ENCODE measurements at regions not wholly inside any gene's neighbourhood (a gene's known extent, or its start where the extent isn't known, plus 50 kb on each side); places are given as distances from the start of the nearest gene placed in this dataset.
A peak's percentile ranks its signal among the peaks of the same experiment; 100 is the strongest.

DNA sequence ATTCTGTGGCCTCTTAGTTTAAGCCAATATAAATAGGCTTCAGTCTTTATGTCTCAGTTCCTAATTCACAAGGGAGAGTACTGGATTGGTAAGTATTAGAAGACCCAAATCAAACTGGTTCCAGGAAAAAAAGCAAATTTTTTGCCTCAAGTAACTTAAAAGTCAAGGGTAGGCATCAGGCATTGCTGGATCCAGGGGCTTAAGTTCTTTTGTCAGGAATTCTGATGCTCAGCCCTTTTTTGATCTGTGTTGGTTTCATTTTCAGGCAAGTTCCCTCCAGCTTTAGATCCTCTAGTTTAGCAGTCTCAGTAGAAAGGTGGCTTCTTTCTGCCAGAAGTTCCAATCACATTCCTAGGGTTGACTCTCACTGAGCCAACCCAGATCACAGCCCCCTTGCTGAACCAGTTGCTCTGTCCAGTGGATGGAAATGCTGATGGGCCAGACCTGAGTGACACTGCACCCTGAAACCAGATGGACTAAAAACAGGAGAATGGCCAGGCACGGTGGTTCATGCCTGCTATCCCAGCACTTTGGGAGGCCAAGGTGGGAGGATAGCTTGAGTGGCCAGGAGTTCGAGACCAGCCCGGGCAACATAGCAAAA, 253.5 kb downstream of the SHQ1 start:
- TF ChIP-seq EZH2 (IDR thresholded peaks at IDR 0.05; ENCODE audit: low read depth) (no peak), CTCF (conservative IDR thresholded peaks at IDR 0.05) (no peak)
- H3K79me2 ChIP-seq (ENCODE audit: low read depth): no peaks in the 10 kb centered on the region
- H4K20me1 ChIP-seq (ENCODE audit: insufficient read depth): no peaks in the 10 kb centered on the region
- no peaks in the 10 kb centered on the region for H3K36me3 ChIP-seq (ENCODE audit: low read depth)
- H3K4me2 ChIP-seq: no peak overlapping the region
- H3K27ac ChIP-seq: no peak overlapping the region
- H2AFZ ChIP-seq: no peak overlapping the region
- no peaks in the 10 kb centered on the region for H3K9me2 ChIP-seq (ENCODE audit: insufficient read depth)
- ChIA-PET POLR2A (ENCODE audit: unreplicated experiment) (no interaction called here), CTCF (no interaction called here)
- no peak for DNase-seq
- peaks cover 18% of the 10 kb centered on the region for H3K4me1 ChIP-seq (replicated peaks; ENCODE audit: insufficient read depth)
- peaks cover 13% of the 10 kb centered on the region; the same call in 1 of the 2 replicates for H3F3A ChIP-seq (ENCODE audit: insufficient read depth, low read depth)
- BruUV-seq (replicated peaks): no TSS peak
- intact Hi-C loops (cut with micrococcal nuclease; ENCODE audit: unreplicated experiment): loop anchor here (5.0 to 10.0 kb wide), 3 partner anchors 33 to 128 kb away; no protein-coding TSS in a partner anchor
- no peaks in the 10 kb centered on the region for H3K27me3 ChIP-seq (ENCODE audit: insufficient read depth, low read depth)
- H3K4me3 ChIP-seq: no peak overlapping the region
- H3K9me3 ChIP-seq (ENCODE audit: insufficient read depth, low read depth): no peaks in the 10 kb centered on the region

DNA sequence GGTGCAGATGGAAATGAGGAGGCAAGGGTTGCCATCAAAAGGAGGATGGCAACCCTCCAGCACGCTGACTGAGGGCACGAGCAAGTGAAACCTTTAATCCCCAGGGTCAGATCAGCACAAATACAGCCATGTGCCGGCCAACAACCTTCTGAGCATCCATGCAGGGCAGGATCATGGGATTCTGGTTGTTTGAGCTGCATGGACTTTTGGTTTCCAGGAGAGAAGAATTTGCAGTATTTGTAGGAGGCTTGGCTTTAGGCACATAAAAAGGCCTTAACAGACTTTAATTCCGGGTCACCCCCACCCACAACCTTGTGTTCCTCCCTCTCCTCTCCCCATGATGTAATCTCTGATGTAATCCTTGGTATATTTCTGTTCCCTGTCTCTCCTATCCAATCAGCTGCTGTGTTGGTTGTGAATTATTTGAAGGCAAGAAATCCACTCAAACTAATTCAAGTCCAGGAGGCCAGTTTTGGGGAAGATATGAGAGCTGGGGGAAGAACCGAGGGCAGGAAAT, 254.3 kb downstream of the SHQ1 start:
- Histone ChIP-seq H2AFZ (no peak overlapping the region), H3K27ac (no peak overlapping the region), H3K27me3 (ENCODE audit: insufficient read depth, low read depth) (no peaks in the 10 kb centered on the region), H3K4me1 (replicated peaks; ENCODE audit: insufficient read depth) (peaks cover 18% of the 10 kb centered on the region), H3K9me3 (ENCODE audit: insufficient read depth, low read depth) (no peaks in the 10 kb centered on the region), H3K36me3 (ENCODE audit: low read depth) (no peaks in the 10 kb centered on the region), H3F3A (ENCODE audit: insufficient read depth, low read depth) (peaks cover 13% of the 10 kb centered on the region; the same call in 1 of the 2 replicates), H3K9me2 (ENCODE audit: insufficient read depth) (no peaks in the 10 kb centered on the region), H3K79me2 (ENCODE audit: low read depth) (no peaks in the 10 kb centered on the region), H3K4me3 (no peak overlapping the region), H4K20me1 (ENCODE audit: insufficient read depth) (no peaks in the 10 kb centered on the region), H3K4me2 (no peak overlapping the region)
- TF ChIP-seq EZH2 (IDR thresholded peaks at IDR 0.05; ENCODE audit: low read depth) (no peak), CTCF (conservative IDR thresholded peaks at IDR 0.05) (no peak)
- no TSS peak for BruUV-seq (replicated peaks)
- no peak for DNase-seq
- ChIA-PET POLR2A (ENCODE audit: unreplicated experiment) (no interaction called here), CTCF (no interaction called here)
- intact Hi-C loops (cut with micrococcal nuclease; ENCODE audit: unreplicated experiment): loop anchor here (5.0 to 10.0 kb wide), 3 partner anchors 33 to 128 kb away; no protein-coding TSS in a partner anchor

GRCh38 chr3:72591522-72592421, 256.5 kb downstream of the SHQ1 start:
- peaks cover 18% of the 10 kb centered on the region for H3K4me1 ChIP-seq (replicated peaks; ENCODE audit: insufficient read depth)
- no TSS peak for BruUV-seq (replicated peaks)
- DNase-seq: peak; percentile 81 to 82
- peak overlapping the region; percentile 74 for H3K27ac ChIP-seq
- POLR2A ChIA-PET (ENCODE audit: unreplicated experiment): interaction anchor here (0.6 kb wide), 1 partner anchor 65 kb away, joined by 3 read pairs; no protein-coding TSS in a partner anchor
- H3F3A ChIP-seq (ENCODE audit: insufficient read depth, low read depth): peaks cover 13% of the 10 kb centered on the region; the same call in 1 of the 2 replicates
- H3K27me3 ChIP-seq (ENCODE audit: insufficient read depth, low read depth): no peaks in the 10 kb centered on the region
- no peak overlapping the region for H2AFZ ChIP-seq
- no peaks in the 10 kb centered on the region for H3K9me3 ChIP-seq (ENCODE audit: insufficient read depth, low read depth)
- H3K9me2 ChIP-seq (ENCODE audit: insufficient read depth): no peaks in the 10 kb centered on the region
- H4K20me1 ChIP-seq (ENCODE audit: insufficient read depth): no peaks in the 10 kb centered on the region
- no peaks in the 10 kb centered on the region for H3K79me2 ChIP-seq (ENCODE audit: low read depth)
- CTCF ChIA-PET: no interaction called here
- no peaks in the 10 kb centered on the region for H3K36me3 ChIP-seq (ENCODE audit: low read depth)
- peak overlapping the region; percentile 54 for H3K4me2 ChIP-seq
- TF ChIP-seq EZH2 (IDR thresholded peaks at IDR 0.05; ENCODE audit: low read depth) (no peak), CTCF (conservative IDR thresholded peaks at IDR 0.05) (no peak)
- intact Hi-C loops (cut with micrococcal nuclease; ENCODE audit: unreplicated experiment): loop anchor here (2.0 to 10.0 kb wide), 4 partner anchors 36 to 131 kb away; no protein-coding TSS in a partner anchor
- no peak overlapping the region for H3K4me3 ChIP-seq
